ENCODE measurements at regions not wholly inside any gene's neighbourhood (a gene's known extent, or its start where the extent isn't known, plus 50 kb on each side); places are given as distances from the start of the nearest gene placed in this dataset.

DNA sequence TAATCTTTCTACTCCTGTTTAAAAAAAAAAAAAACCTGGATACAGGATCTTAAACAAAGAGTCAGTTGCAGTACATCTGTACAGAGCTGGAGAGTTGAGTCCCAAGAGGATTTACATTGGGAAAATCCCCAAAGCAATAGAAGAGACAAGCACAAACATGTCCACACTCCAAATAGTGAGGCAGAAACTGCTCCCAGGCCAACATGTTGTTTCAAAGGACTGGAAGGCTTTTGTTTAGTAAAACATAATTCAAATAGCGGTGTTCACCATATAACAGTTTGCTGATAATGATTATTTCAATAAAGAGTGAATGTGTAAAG, 425.4 kb downstream of the ADGRL2 start:
- Histone ChIP-seq H3K27me3 (ENCODE audit: control insufficient read depth in 1 of 2, insufficient read depth in 2 of 2, low read length in 2 of 2) (no peaks in the 10 kb centered on the region), H3K36me3 (ENCODE audit: control insufficient read depth in 2 of 2, insufficient read depth in 2 of 2, low read length in 2 of 2) (no peaks in the 10 kb centered on the region), H3K4me3 (ENCODE audit: low read length in 2 of 2) (no peak overlapping the region), H3K9me3 (ENCODE audit: control insufficient read depth in 2 of 2, low read length in 2 of 2) (no peaks in the 10 kb centered on the region), H3K4me1 (ENCODE audit: control insufficient read depth, insufficient read depth, low read length) (no peaks in the 10 kb centered on the region), H3K9ac (ENCODE audit: low read length in 2 of 2) (no peak overlapping the region), H3K27ac (ENCODE audit: low read length) (no peak overlapping the region)

DNA sequence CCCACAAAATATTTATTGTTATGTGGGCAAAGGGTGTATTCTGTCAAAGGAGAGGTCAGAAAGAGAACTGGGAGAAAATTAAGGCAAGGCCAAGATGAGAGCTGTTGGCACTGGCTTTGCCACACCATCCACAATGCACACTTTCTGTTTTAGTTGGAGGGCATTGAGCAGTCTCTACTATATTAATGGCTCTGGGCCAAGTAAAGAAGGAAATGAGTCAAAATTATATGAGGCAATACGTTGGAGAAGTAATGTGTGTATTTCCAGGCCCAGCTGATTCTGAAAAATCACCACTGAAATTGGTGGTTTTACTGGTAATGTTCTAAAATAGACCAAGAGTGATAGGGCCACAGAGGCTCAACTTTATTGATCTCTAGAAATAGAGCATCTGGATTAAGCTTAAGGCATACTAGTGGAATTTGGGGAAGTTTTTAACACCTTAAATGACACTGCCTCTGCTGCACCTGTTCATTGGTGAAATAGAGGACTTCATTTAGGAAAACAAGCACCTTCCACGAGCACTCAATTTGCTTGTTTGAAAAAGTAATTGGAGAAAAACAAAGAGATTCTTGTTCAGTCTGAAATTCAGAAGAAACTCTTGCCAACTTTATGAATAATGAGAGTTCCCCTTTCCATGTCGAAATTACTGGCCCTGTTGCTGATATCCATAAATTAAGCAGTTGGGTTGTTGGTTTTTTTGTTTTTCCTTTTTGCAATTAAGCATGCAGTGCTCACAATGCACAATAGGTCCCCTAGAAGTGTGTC, 424.9 kb downstream of the ADGRL2 start:
- Histone ChIP-seq H3K36me3 (ENCODE audit: control insufficient read depth in 2 of 2, insufficient read depth in 2 of 2, low read length in 2 of 2) (no peaks in the 10 kb centered on the region), H3K9ac (ENCODE audit: low read length in 2 of 2) (no peak overlapping the region), H3K4me3 (ENCODE audit: low read length in 2 of 2) (no peak overlapping the region), H3K9me3 (ENCODE audit: control insufficient read depth in 2 of 2, low read length in 2 of 2) (no peaks in the 10 kb centered on the region), H3K27ac (ENCODE audit: low read length) (no peak overlapping the region), H3K4me1 (ENCODE audit: control insufficient read depth, insufficient read depth, low read length) (no peaks in the 10 kb centered on the region), H3K27me3 (ENCODE audit: control insufficient read depth in 1 of 2, insufficient read depth in 2 of 2, low read length in 2 of 2) (no peaks in the 10 kb centered on the region)

DNA sequence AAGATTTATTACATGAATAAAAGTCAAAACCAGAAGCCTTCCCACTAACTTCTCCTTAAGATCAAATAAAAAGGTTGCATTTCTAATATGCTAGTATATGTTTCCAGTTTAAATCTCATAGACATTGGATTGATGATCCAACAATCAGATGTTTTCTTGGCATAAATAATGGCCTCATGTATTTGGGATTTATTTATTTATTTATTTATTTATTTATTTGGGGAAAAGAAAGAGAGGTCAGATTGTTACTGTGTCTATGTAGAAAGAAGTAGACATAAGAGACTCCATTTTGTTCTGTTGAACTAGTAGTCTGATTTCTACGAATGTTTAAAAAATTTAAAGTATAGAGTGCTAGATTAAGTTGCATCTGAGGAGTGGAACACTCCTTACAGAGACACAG, 422.4 kb downstream of the ADGRL2 start:
- H3K27me3 ChIP-seq (ENCODE audit: control insufficient read depth in 1 of 2, insufficient read depth in 2 of 2, low read length in 2 of 2), result no peaks in the 10 kb centered on the region
- H3K9ac ChIP-seq (ENCODE audit: low read length in 2 of 2), result no peak overlapping the region
- no peaks in the 10 kb centered on the region for H3K4me1 ChIP-seq (ENCODE audit: control insufficient read depth, insufficient read depth, low read length)
- no peak overlapping the region for H3K4me3 ChIP-seq (ENCODE audit: low read length in 2 of 2)
- H3K36me3 ChIP-seq (ENCODE audit: control insufficient read depth in 2 of 2, insufficient read depth in 2 of 2, low read length in 2 of 2), result no peaks in the 10 kb centered on the region
- no peak overlapping the region for H3K27ac ChIP-seq (ENCODE audit: low read length)
- no peaks in the 10 kb centered on the region for H3K9me3 ChIP-seq (ENCODE audit: control insufficient read depth in 2 of 2, low read length in 2 of 2)

DNA sequence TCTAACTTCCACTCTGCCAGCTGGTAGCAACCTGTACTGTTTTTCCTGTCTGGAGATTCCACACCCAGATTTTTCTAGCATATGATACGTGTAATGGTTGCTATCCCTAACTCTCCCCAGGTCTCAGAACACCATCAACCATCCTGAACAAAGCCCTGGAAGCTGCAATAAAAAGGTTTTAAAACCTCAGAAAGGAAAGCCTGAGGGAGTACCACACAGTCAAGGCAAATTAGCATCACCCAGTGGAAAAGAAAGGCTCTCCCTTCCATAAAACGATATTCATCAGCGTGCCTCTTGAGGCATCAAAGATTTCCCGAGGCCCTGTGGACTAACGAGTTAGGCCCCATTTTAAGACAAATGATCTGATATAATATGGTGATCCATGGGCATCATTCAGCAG, 421.0 kb downstream of the ADGRL2 start:
- H3K27ac ChIP-seq (ENCODE audit: low read length), result no peak overlapping the region
- no peaks in the 10 kb centered on the region for H3K27me3 ChIP-seq (ENCODE audit: control insufficient read depth in 1 of 2, insufficient read depth in 2 of 2, low read length in 2 of 2)
- H3K36me3 ChIP-seq (ENCODE audit: control insufficient read depth in 2 of 2, insufficient read depth in 2 of 2, low read length in 2 of 2), result no peaks in the 10 kb centered on the region
- H3K9ac ChIP-seq (ENCODE audit: low read length in 2 of 2), result no peak overlapping the region
- H3K4me3 ChIP-seq (ENCODE audit: low read length in 2 of 2), result no peak overlapping the region
- no peaks in the 10 kb centered on the region for H3K4me1 ChIP-seq (ENCODE audit: control insufficient read depth, insufficient read depth, low read length)
- no peaks in the 10 kb centered on the region for H3K9me3 ChIP-seq (ENCODE audit: control insufficient read depth in 2 of 2, low read length in 2 of 2)

DNA sequence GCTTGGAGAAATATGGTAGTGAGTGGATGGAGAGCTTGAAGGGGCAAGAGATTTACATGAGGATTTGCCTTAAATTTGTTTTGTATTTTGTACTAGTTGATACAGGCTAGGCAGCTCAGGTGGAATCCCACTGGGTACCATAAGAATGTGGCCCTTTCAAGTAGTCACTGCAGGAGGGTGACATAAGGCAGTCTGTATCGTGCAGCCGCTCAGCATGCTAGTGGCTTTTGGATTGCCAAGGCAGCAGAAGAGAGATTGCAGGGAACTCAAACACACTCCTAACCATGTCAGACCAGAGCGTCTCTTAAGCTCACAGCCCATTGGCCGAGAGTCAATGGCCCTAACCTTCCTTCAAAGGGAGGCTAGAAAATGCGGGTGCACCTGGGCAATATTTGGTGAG, 420.0 kb downstream of the ADGRL2 start:
- Histone ChIP-seq H3K9me3 (ENCODE audit: control insufficient read depth in 2 of 2, low read length in 2 of 2) (no peaks in the 10 kb centered on the region), H3K27ac (ENCODE audit: low read length) (no peak overlapping the region), H3K4me1 (ENCODE audit: control insufficient read depth, insufficient read depth, low read length) (no peaks in the 10 kb centered on the region)

DNA sequence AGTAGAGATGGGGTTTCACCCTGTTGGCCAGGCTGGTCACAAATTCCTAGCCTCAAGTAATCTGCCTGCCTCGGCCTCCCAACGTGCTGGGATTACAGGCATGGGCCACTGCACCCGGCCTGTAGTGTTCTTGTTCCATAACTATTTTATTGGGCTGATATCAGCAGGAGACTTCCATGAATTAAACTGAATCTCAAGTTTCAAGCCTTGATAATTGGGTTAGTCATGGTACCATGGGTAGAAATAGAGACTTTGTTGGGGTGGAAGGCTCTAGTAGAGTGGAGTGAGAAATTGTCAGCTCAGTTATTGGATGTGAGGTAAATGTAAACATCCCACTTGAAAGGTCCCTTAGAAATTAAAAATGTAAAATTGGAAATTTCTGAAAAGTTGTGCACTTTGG, 419.1 kb downstream of the ADGRL2 start:
- no peaks in the 10 kb centered on the region for H3K36me3 ChIP-seq (ENCODE audit: control insufficient read depth in 2 of 2, insufficient read depth in 2 of 2, low read length in 2 of 2)
- H3K27ac ChIP-seq (ENCODE audit: low read length), result no peak overlapping the region
- H3K27me3 ChIP-seq (ENCODE audit: control insufficient read depth in 1 of 2, insufficient read depth in 2 of 2, low read length in 2 of 2), result no peaks in the 10 kb centered on the region
- no peak overlapping the region for H3K9ac ChIP-seq (ENCODE audit: low read length in 2 of 2)
- H3K9me3 ChIP-seq (ENCODE audit: control insufficient read depth in 2 of 2, low read length in 2 of 2), result no peaks in the 10 kb centered on the region
- H3K4me1 ChIP-seq (ENCODE audit: control insufficient read depth, insufficient read depth, low read length), result no peaks in the 10 kb centered on the region
- H3K4me3 ChIP-seq (ENCODE audit: low read length in 2 of 2), result no peak overlapping the region

More for the DNA sequence above, 420.0 kb downstream of the ADGRL2 start:
- no peak overlapping the region for H3K4me3 ChIP-seq (ENCODE audit: low read length in 2 of 2)
- no peaks in the 10 kb centered on the region for H3K27me3 ChIP-seq (ENCODE audit: control insufficient read depth in 1 of 2, insufficient read depth in 2 of 2, low read length in 2 of 2)
- H3K9ac ChIP-seq (ENCODE audit: low read length in 2 of 2), result no peak overlapping the region
- no peaks in the 10 kb centered on the region for H3K36me3 ChIP-seq (ENCODE audit: control insufficient read depth in 2 of 2, insufficient read depth in 2 of 2, low read length in 2 of 2)

DNA sequence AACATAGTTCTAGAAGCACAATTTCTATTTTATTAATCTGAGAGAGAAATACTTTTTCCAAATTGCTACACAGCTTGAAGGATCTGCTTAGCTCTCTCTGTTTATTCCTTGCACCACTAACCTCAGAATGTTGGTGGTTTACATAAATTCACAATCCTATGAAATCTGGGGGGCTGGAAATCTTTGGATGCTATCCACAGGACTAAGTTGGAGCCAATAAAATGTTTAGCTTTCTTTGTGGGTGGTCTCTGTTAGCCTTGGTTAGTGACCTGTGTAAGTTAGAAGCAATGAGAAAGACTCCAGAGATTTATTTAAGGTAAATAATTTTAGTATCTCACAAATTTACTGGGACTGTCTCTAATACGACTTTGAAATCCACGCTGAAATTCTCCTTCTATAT, 418.1 kb downstream of the ADGRL2 start:
- no peaks in the 10 kb centered on the region for H3K36me3 ChIP-seq (ENCODE audit: control insufficient read depth in 2 of 2, insufficient read depth in 2 of 2, low read length in 2 of 2)
- H3K4me3 ChIP-seq (ENCODE audit: low read length in 2 of 2), result no peak overlapping the region
- H3K4me1 ChIP-seq (ENCODE audit: control insufficient read depth, insufficient read depth, low read length), result no peaks in the 10 kb centered on the region
- H3K9me3 ChIP-seq (ENCODE audit: control insufficient read depth in 2 of 2, low read length in 2 of 2), result no peaks in the 10 kb centered on the region
- H3K27me3 ChIP-seq (ENCODE audit: control insufficient read depth in 1 of 2, insufficient read depth in 2 of 2, low read length in 2 of 2), result no peaks in the 10 kb centered on the region
- no peak overlapping the region for H3K27ac ChIP-seq (ENCODE audit: low read length)
- H3K9ac ChIP-seq (ENCODE audit: low read length in 2 of 2), result no peak overlapping the region

DNA sequence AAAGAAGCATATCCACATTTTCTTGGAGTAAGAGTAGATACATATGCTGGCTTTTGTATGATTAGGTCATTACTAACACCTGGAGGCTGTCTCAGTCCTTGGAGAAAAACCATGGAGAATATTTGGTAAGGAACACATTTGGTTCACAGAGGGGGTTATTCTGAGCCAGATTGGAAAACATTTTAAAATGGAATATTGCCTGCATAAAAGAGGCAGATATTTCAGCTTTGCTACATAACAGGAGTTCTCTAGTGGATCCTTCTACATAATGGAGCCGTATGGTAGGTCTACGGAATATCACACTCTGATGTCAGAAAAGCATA, 415.1 kb downstream of the ADGRL2 start:
- H3K27ac ChIP-seq (ENCODE audit: low read length), result no peak overlapping the region

DNA sequence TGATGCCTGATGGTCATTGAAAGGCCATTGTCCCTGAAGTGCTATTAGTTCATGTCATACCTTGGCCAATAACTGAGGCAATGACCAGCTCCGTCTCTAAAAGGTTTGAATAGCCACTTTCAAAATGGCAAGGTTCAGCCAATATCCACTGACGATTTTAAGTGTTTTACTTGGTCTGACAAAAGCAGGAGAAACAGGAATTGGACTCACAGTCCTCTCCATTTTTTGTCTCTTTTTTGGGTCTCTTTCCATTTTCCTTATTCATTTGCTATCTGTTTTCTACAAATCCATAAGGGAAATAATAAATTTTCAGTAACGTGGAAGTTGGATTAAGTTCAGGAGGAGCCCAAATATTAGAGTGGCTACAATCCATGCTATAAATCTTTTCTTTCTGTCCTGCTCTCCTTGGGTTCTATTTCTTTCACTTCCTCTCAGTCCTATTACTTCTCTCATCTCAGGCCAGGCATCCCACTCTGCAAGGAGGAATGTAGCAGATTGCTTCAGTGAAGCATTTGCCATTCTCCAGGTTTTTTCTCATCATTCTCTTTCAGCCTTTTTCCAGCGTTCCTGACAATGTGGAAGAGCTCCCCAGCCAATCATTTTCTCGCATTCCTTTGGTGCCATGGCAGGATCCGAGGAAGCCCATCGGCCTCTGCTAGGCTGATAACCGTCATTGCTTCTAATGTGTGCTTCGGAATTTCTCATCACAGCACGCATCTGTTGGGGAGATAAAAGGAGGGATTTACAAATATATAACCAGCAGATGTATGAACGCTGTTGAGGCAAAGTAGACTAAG, 414.5 kb downstream of the ADGRL2 start:
- Histone ChIP-seq H3K4me1 (ENCODE audit: control insufficient read depth, insufficient read depth, low read length) (no peaks in the 10 kb centered on the region), H3K4me3 (ENCODE audit: low read length in 2 of 2) (no peak overlapping the region), H3K9ac (ENCODE audit: low read length in 2 of 2) (no peak overlapping the region), H3K9me3 (ENCODE audit: control insufficient read depth in 2 of 2, low read length in 2 of 2) (no peaks in the 10 kb centered on the region), H3K27me3 (ENCODE audit: control insufficient read depth in 1 of 2, insufficient read depth in 2 of 2, low read length in 2 of 2) (no peaks in the 10 kb centered on the region), H3K27ac (ENCODE audit: low read length) (no peak overlapping the region), H3K36me3 (ENCODE audit: control insufficient read depth in 2 of 2, insufficient read depth in 2 of 2, low read length in 2 of 2) (no peaks in the 10 kb centered on the region)

More for the DNA sequence above, 415.1 kb downstream of the ADGRL2 start:
- no peak overlapping the region for H3K9ac ChIP-seq (ENCODE audit: low read length in 2 of 2)
- H3K27me3 ChIP-seq (ENCODE audit: control insufficient read depth in 1 of 2, insufficient read depth in 2 of 2, low read length in 2 of 2), result no peaks in the 10 kb centered on the region
- H3K4me3 ChIP-seq (ENCODE audit: low read length in 2 of 2), result no peak overlapping the region
- no peaks in the 10 kb centered on the region for H3K9me3 ChIP-seq (ENCODE audit: control insufficient read depth in 2 of 2, low read length in 2 of 2)
- H3K36me3 ChIP-seq (ENCODE audit: control insufficient read depth in 2 of 2, insufficient read depth in 2 of 2, low read length in 2 of 2), result no peaks in the 10 kb centered on the region
- H3K4me1 ChIP-seq (ENCODE audit: control insufficient read depth, insufficient read depth, low read length), result no peaks in the 10 kb centered on the region

DNA sequence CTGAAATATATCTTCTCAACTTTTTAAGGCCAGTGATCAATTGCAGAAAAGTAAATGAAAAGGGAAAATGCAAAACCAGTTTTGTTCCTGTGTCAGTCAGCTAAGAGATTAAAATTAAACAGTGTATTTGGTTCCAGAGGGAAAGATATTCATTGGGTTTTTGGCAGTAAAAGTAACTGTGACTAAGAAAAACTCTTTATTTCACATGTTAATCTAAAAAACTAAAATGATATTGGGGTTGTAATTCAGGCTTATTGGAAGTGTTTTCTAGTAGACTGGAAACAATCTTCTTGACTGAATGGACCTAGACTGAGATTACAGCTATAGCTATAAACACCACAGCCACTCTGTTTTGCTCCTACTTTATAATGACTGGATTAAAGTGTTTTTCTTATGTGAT, 413.9 kb downstream of the ADGRL2 start:
- H3K27ac ChIP-seq (ENCODE audit: low read length), result no peak overlapping the region
- H3K4me3 ChIP-seq (ENCODE audit: low read length in 2 of 2), result no peak overlapping the region
- H3K27me3 ChIP-seq (ENCODE audit: control insufficient read depth in 1 of 2, insufficient read depth in 2 of 2, low read length in 2 of 2), result no peaks in the 10 kb centered on the region
- H3K9me3 ChIP-seq (ENCODE audit: control insufficient read depth in 2 of 2, low read length in 2 of 2), result no peaks in the 10 kb centered on the region
- no peaks in the 10 kb centered on the region for H3K36me3 ChIP-seq (ENCODE audit: control insufficient read depth in 2 of 2, insufficient read depth in 2 of 2, low read length in 2 of 2)
- H3K9ac ChIP-seq (ENCODE audit: low read length in 2 of 2), result no peak overlapping the region
- H3K4me1 ChIP-seq (ENCODE audit: control insufficient read depth, insufficient read depth, low read length), result no peaks in the 10 kb centered on the region

DNA sequence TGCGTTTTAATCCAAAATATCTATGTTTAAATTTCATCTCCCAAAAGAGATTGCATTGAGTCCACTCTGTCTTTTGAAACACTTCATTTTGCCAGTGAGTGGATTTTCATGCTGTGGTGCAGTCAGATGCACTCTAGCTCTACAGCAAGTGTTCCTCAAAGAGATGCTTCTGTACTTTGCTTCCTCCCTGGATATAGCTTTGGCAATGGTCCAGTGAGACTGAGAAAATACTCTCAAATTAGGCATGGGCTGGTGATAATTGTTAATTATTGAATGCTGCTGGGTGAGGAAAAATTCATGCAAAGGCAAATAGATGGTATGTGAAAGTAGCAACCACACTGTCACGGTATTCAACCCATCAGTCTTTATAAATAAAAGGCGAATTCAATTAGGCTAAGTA, 396.9 kb downstream of the ADGRL2 start:
- Histone ChIP-seq H3K27me3 (ENCODE audit: control insufficient read depth in 1 of 2, insufficient read depth in 2 of 2, low read length in 2 of 2) (no peaks in the 10 kb centered on the region), H3K4me1 (ENCODE audit: control insufficient read depth, insufficient read depth, low read length) (no peaks in the 10 kb centered on the region), H3K27ac (ENCODE audit: low read length) (no peak overlapping the region), H3K4me3 (ENCODE audit: low read length in 2 of 2) (no peak overlapping the region), H3K36me3 (ENCODE audit: control insufficient read depth in 2 of 2, insufficient read depth in 2 of 2, low read length in 2 of 2) (no peaks in the 10 kb centered on the region), H3K9ac (ENCODE audit: low read length in 2 of 2) (no peak overlapping the region), H3K9me3 (ENCODE audit: control insufficient read depth in 2 of 2, low read length in 2 of 2) (no peaks in the 10 kb centered on the region)

Measured in stomach smooth muscle (tissue), 2 donors.